ENCODE measurements at regions not wholly inside any gene's neighbourhood (a gene's known extent, or its start where the extent isn't known, plus 50 kb on each side); places are given as distances from the start of the nearest gene placed in this dataset.

DNA sequence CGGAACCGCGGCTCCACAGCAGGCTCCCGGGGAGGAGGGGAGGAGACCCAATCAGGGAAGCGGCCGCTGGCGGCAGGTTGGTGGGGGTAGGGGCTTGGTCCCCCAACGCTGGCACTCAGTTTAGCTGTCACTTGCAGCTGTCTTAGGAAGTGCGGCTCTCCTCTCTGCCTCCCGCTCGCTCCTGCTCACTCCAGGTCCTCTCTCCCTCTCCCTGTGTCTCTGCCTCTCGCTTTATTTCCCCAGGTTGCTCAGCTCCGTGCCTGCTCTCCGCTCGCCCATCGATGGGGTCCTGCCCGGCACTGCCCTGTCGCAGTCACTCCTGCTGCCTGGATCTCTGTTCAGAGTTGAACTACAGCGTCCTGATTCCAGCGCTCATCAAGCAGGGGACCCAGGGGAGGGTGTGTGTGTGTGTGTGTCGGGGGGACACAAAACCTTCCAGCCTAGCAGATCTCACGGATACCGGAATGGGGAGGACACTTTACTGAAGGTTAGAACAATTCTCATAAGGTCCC is 145.6 kb downstream of the ENGASE start:
- no TSS peak for BruUV-seq (replicated peaks)
- H4K20me1 ChIP-seq (replicated peaks; ENCODE audit: control insufficient read depth, extremely low read depth, insufficient read depth, low read length) = no peaks in the 10 kb centered on the region
- H3K79me2 ChIP-seq (ENCODE audit: control insufficient read depth, insufficient read depth, low read length) = no peaks in the 10 kb centered on the region
- no peaks in the 10 kb centered on the region for H3K36me3 ChIP-seq (ENCODE audit: control insufficient read depth in 2 of 2, extremely low read depth in 1 of 2, insufficient read depth in 2 of 2, low read length in 2 of 2)
- peaks cover 3 to 13% of the 10 kb centered on the region in 2 experiments for H3K27me3 ChIP-seq (ENCODE audit: control insufficient read depth in 2 of 2, insufficient read depth in 2 of 2, low read length in 2 of 2)
- FAIRE-seq (no peak), DNase-seq (ENCODE audit: low read depth, low spot score) (no peak)
- no peaks in the 10 kb centered on the region for H3K9me3 ChIP-seq (replicated peaks; ENCODE audit: control insufficient read depth, insufficient read depth, low read length)
- no peak overlapping the region for H3K4me2 ChIP-seq (ENCODE audit: insufficient read depth, low read length)
- TF ChIP-seq EZH2 (IDR thresholded peaks at IDR 0.05; ENCODE audit: borderline replicate concordance, low read depth, low read length, severe bottlenecking) = peak; percentile 23
- TF ChIP-seq GATA2 (IDR thresholded peaks at IDR 0.05; ENCODE audit: insufficient read depth, insufficient read length, low read depth, low read length) = no peak
- TF ChIP-seq MAX (IDR thresholded peaks at IDR 0.05; ENCODE audit: insufficient read depth, insufficient read length) = no peak
- no peak for TF ChIP-seq JUN (IDR thresholded peaks at IDR 0.05; ENCODE audit: borderline replicate concordance, insufficient read depth, insufficient read length, low read depth)
- TF ChIP-seq POLR2A (IDR thresholded peaks at IDR 0.05; ENCODE audit: low read depth, low read length) = no peak
- TF ChIP-seq MYC (IDR thresholded peaks at IDR 0.05; ENCODE audit: low read depth, low read length) = no peak
- no peak for TF ChIP-seq FOS (IDR thresholded peaks at IDR 0.05; ENCODE audit: borderline replicate concordance, insufficient read depth, low read length)
- no peak overlapping the region for H3K4me3 ChIP-seq (replicated peaks in 1 of 3; ENCODE audit: insufficient read depth in 1 of 3, low read depth in 1 of 3, low read length in 3 of 3)
- intact Hi-C loops (cut with micrococcal nuclease) (no loop called here), dilution Hi-C loops (cut with MboI; ENCODE audit: extremely low pct_ligation_motif_present, low sequenced_read_pairs) (no loop called here)
- H3K9ac ChIP-seq (replicated peaks; ENCODE audit: extremely low read depth, insufficient read depth, low read length) = no peak overlapping the region
- no peaks in the 10 kb centered on the region for H3K4me1 ChIP-seq (ENCODE audit: control insufficient read depth, extremely low read depth, insufficient read depth, low read length)
- ChIA-PET POLR2A (no interaction called here), CTCF (no interaction called here)
- no peak overlapping the region for H3K27ac ChIP-seq (ENCODE audit: insufficient read depth, low read depth, low read length)
- no peak overlapping the region for H2AFZ ChIP-seq (ENCODE audit: low read depth, low read length)
- no peaks in the 10 kb centered on the region for H3K9me1 ChIP-seq (replicated peaks; ENCODE audit: control insufficient read depth, extremely low read depth, insufficient read depth, low read length)

- BruUV-seq (replicated peaks) = no TSS peak
- CTCF ChIA-PET = interaction anchor here (0.7 kb wide), 1 partner anchor 13 kb away, joined by 3 read pairs; no protein-coding TSS in a partner anchor
- Histone ChIP-seq H4K20me1 (replicated peaks; ENCODE audit: control insufficient read depth, extremely low read depth, insufficient read depth, low read length) (no peaks in the 10 kb centered on the region), H3K9me1 (replicated peaks; ENCODE audit: control insufficient read depth, extremely low read depth, insufficient read depth, low read length) (no peaks in the 10 kb centered on the region), H3K4me3 (replicated peaks in 1 of 3; ENCODE audit: insufficient read depth in 1 of 3, low read depth in 1 of 3, low read length in 3 of 3) (no peak overlapping the region), H3K4me1 (ENCODE audit: control insufficient read depth, extremely low read depth, insufficient read depth, low read length) (no peaks in the 10 kb centered on the region), H3K27me3 (ENCODE audit: control insufficient read depth in 2 of 2, insufficient read depth in 2 of 2, low read length in 2 of 2) (peaks cover 3 to 13% of the 10 kb centered on the region in 2 experiments), H2AFZ (ENCODE audit: low read depth, low read length) (no peak overlapping the region), H3K36me3 (ENCODE audit: control insufficient read depth in 2 of 2, extremely low read depth in 1 of 2, insufficient read depth in 2 of 2, low read length in 2 of 2) (no peaks in the 10 kb centered on the region), H3K9me3 (replicated peaks; ENCODE audit: control insufficient read depth, insufficient read depth, low read length) (no peaks in the 10 kb centered on the region), H3K79me2 (ENCODE audit: control insufficient read depth, insufficient read depth, low read length) (no peaks in the 10 kb centered on the region), H3K4me2 (ENCODE audit: insufficient read depth, low read length) (no peak overlapping the region), H3K9ac (replicated peaks; ENCODE audit: extremely low read depth, insufficient read depth, low read length) (no peak overlapping the region), H3K27ac (ENCODE audit: insufficient read depth, low read depth, low read length) (no peak overlapping the region)
- no peak for FAIRE-seq
- dilution Hi-C loops (cut with MboI; ENCODE audit: extremely low pct_ligation_motif_present, low sequenced_read_pairs) (no loop called here), intact Hi-C loops (cut with micrococcal nuclease) (no loop called here)
- DNase-seq (ENCODE audit: low read depth, low spot score) = no peak
- POLR2A ChIA-PET = no interaction called here
- TF ChIP-seq MYC (IDR thresholded peaks at IDR 0.05; ENCODE audit: low read depth, low read length) (no peak), JUN (IDR thresholded peaks at IDR 0.05; ENCODE audit: borderline replicate concordance, insufficient read depth, insufficient read length, low read depth) (no peak), GATA2 (IDR thresholded peaks at IDR 0.05; ENCODE audit: insufficient read depth, insufficient read length, low read depth, low read length) (no peak), FOS (IDR thresholded peaks at IDR 0.05; ENCODE audit: borderline replicate concordance, insufficient read depth, low read length) (no peak), CTCF (IDR thresholded peaks at IDR 0.05; ENCODE audit: extremely low read depth in 1 of 2, insufficient read depth in 1 of 2, low read depth in 1 of 2, low read length in 2 of 2) (no peak), MAX (IDR thresholded peaks at IDR 0.05; ENCODE audit: insufficient read depth, insufficient read length) (no peak), EZH2 (IDR thresholded peaks at IDR 0.05; ENCODE audit: borderline replicate concordance, low read depth, low read length, severe bottlenecking) (no peak), POLR2AphosphoS5 (IDR thresholded peaks at IDR 0.05; ENCODE audit: insufficient read depth, low read depth, low read length) (no peak), POLR2A (IDR thresholded peaks at IDR 0.05; ENCODE audit: low read depth, low read length) (no peak)
Observed at GRCh38 chr17:79219208-79219935, 144.7 kb downstream of the ENGASE start.
